Middle frontal gyrus (tissue), 1 donor: ENCODE measurements at regions not wholly inside any gene's neighbourhood (a gene's known extent, or its start where the extent isn't known, plus 50 kb on each side); places are given as distances from the start of the nearest gene placed in this dataset.

Experiments used
- DNase-seq: peaks from one replicate; pipeline ENCODE4 v3.0.0-alpha.2; 2015; ENCODE audit warnings: low spot score; ENCODE audit errors: extremely low spot score

DNA sequence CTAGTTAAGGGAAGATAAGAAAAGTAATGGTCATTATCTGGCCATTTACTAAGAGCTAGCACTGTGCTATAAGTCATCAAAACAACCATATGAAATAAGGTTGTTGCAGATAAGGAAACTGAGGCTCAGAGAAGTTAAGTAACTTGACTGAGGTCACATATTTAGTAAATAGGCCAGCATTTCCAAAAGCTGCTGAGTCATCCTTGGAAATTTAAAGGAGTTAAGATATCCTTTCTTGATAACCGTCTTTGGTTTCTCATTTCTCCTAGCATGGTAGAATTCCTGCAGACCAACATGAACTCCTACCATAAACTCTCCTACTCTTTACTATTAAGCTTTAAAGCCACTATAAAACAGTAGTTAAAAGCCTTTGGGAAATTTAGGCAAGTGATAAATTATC, 85.0 kb upstream of the PDZRN3 start:
- DNase-seq = no peak

DNA sequence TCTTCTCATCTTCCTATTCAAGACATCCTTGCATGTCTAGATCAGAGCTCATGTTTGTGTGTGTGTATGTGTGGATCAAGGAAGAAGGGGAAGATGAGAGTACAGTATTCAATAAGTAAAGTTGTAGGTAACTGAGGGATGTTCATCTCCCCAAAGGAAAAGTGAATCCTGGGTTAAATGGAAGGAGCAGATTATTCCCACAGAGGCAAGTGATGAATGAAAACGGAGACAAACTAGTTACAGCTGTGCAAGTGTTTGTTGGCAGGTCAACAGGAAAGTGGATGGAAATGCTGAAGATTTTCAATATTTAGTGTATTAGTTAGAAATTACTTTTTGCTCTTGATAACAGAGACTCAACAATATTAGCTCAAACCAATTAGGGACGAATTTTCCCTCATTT, 84.2 kb upstream of the PDZRN3 start:
- DNase-seq = no peak

DNA sequence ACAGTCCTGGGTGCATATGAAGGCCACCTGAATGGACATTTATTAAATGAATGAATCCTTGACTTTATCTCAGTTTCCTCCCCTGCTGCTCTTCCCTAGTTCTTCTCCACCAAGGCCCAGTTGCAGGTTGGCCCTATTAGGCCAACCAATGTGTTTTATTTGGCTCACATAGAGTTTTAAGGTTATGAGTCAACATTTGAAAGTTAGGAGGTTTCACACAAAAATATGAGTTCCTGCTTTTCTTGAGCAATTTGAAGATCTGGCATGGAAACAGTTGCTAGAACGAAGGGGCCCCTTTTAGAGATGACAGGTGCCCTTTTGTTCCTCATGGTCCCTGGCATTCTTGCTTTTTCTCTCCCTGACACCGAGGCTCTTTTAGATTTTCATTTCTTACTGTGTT, 83.0 kb upstream of the PDZRN3 start:
- DNase-seq = no peak

DNA sequence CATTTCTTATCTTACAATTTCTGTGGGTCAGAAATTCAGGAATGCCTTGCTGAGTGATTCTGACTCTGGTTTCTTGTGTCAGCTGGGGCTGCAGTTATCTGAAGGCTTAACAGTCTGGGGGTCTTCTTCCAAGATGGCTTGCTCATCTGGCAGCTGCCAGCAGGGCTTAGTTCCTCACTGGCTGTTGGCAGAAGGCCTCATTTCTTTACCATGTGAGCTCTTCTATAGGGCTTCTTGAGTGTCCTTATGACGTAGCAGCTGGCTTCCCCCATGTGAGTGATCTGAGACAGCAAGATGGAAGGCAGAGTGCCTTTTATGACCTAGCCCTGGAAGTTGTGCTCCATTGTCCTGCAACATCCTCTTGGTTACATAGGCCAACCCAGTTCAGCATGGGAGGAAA, 82.0 kb upstream of the PDZRN3 start:
- DNase-seq = no peak

DNA sequence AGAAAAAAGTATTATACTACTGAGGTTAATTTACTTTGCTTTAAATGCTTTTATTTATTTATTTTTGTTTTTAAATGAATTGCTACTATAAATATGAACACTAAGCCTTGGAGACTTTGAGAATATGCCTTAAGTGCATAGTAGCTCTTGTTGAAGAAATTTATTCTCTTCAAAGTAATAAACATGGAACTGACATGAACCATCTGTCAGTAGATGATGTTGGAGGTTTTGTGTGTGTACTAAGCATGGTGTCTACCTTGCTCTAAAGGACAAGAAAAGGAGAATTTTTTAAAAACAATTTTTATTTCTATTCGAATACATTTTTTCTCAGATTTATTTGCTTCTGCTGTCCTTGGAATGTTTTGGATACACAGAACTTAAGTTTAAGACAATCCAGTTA, 81.1 kb upstream of the PDZRN3 start:
- DNase-seq = no peak

DNA sequence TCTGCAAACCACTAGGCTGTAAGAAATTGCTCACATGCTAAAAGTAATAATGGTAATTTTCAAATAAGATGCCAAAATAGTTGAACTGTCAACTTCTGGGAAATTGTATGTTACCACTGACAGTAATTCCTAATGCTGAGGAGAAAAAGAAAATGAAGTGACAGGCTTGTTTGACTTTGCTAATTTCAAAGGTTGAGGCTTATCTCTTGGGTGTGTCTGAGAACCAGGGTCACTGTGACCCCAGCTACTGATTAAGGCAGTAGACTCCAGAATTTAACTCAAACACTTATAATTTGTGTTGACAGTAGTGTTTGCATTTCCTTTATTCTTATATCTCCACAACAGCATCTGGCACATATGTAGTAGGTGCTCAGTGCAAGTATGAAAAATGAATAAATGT, 74.6 kb upstream of the PDZRN3 start:
- DNase-seq = no peak

DNA sequence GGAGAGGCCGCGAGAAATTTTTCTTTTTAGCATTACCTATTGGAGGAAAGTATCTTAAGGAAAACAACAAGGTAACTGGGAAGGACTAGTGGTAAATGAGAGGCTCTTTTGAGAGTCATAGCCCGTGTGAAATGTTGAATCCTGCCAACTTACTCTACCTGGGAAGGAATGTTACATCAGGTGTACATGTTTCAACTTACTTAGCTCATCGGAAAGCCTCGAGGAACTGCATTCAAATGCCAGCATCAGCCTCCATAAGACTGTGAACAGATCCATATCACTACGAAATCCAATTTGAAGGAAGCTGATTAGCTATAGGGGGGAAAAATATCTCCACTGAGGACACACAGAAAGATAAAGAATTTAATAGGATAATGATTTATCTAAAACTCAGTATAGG, 72.3 kb upstream of the PDZRN3 start:
- no peak for DNase-seq

DNA sequence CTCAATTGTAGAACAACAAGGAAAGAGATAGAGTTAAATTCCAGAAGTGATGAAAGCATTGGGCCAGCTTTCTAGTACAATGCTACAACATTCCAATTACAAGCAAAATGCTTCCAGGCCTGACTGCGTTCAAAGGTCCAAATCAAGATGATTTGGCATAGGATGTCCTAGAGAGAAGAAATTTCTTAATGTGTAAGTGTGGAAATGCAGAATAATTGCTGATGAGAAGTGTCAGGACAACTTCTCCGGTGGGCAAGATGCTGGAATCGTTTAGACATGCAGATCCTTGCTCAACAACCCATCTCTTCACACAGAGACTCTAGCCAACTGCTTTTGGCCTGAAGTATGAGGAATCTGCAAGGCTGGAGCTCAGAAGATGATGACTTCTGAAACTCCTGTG, 71.1 kb upstream of the PDZRN3 start:
- DNase-seq = no peak

DNA sequence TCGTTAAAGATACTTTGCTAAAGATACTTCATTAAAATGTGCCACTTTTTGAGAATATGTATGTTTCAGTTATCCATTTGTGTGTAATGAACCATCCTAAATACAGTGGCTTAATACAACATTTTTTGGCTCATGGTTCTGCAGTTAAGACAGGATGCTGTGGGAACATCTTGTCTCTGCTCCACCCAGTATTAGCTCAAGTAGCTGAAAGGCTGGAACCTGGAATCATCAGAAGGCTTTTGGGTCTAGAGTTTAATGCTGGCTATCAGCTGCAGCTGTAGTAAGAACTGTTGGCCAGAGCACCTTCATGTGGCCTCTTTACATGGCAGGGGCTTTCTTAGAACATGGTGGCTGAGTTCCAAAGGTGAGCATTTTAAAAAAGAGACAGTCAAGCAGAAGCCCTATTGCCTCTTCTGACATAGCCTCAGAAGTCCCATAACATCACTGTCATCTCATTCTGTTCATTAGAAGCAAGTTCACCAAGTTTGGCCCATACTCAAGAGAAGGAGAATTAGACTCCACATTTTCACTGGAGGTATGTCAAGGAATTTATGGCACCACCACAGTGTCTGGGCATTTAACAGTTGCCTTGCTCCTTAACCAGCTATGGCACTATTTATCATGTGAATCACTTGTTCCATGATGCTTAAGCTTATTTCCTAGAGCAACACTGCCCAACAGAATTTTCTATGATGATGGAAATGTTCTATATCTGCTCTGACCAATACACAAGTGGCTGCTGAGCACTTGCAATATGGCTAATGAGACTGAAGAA, 70.4 kb upstream of the PDZRN3 start:
- DNase-seq = no peak

DNA sequence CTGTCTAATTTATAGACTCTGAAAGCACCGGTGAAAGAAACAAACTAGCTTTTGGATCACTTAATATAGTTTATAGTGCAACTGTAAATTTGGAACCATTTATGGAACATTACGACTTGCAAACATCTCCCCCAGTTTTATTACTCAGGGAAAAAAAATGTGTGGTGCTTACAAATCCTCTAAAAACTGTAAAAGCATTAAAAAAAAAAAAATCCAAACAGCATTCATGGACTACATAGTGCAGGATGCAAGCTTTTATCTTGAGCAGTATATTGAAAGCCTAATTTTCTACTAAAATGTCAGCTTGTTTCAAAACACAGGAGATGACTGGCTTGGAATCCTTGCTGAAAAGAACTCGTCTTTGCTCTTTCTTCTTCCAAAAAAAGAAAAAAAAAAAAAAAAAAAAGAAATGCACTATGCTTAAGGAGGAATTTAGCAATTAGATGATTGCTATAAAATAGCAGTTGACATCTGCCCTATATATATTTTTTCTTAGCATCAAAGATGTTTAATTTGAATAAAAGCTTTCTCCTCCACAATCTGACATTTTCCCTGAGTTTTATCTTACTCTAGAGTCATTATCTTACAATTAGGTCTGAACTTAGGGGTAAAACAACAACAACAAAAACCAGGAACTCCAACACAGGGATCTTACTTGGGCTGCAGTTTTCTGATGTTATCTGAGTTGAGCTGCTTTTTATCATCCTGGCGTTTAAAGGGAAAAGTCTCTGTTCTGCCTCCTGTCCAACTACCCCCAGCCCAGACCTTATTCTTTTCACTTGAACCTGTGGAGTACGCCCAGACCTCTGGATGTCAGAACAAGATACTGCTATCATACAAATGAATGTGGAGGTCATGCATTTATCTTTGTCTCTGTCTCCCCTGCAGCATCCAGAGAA, 62.6 kb upstream of the PDZRN3 start:
- DNase-seq = no peak

DNA sequence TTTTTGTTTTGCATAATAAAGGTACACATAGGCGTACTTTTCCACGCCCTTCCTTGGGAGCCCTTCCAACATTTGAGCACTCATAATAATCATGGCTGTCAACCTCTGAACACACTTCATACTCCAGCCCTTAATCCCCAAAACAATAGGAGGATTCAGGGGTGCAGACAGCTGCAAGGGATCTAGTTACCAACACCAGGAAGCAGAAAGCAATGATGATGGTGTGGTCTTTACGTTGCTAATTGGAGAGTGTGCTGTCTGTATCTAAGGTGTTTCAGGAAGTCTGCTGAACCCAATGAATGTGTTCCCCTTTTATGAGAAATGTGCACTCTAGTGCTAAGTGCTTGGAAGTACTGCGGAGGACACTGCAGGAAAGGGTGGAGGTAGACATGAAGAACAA, 60.3 kb upstream of the PDZRN3 start:
- DNase-seq = no peak

DNA sequence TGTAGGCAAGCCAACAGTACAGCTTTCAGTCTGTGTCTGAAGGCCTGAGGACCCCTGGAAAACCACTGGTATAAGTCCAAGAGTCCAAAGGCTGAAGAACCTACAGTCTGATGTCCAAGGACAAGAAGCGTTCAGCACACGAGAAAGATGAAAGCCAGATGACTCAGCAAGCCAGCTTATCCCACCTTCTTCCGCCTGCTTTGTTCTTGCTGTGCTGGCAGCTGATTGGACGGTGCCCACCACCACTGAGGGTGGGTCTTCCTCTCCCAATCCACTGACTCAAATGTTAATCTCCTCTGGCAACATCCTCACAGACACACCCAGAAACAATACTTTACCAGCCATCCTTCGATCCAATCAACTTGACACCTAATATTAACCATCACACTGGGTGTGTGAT, 59.0 kb upstream of the PDZRN3 start:
- no peak for DNase-seq

DNA sequence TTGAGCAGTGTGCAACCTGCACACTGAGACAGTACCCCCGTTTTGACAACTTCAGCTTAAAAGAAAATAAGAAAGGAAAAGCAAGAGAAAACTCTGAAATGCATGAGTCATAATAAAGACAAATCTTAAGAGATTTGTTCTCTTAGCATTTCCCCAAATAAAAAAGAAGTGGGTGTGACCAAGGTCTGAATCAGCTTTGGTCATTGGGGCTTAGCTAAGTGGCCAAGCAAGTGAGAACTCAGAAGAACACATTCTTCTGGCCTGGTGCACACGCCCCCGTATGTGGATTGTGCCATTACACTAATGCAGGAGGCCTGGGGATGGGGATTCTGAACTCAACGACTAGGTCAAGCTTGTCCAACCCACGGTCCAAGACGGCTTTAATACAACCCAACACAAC, 56.9 kb upstream of the PDZRN3 start:
- no peak for DNase-seq

DNA sequence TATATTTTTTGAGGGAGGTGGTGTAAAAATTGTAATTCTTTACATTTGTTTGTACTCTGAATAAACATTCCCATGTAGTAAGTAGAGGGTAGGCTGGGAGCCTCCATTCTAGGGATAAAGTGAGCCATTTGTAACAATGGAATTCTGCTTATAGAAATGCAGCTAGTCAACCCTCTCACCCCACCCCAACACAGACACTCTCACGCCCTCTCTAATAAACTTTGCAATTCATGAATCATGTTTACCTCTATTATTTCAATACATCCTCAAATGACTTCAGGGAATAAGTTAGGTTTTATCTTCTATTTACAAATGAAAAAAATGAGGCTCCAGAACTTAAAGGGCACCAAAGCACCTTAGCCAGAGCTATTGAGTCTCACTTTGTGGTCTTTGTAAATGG, 56.5 kb upstream of the PDZRN3 start:
- DNase-seq = no peak

DNA sequence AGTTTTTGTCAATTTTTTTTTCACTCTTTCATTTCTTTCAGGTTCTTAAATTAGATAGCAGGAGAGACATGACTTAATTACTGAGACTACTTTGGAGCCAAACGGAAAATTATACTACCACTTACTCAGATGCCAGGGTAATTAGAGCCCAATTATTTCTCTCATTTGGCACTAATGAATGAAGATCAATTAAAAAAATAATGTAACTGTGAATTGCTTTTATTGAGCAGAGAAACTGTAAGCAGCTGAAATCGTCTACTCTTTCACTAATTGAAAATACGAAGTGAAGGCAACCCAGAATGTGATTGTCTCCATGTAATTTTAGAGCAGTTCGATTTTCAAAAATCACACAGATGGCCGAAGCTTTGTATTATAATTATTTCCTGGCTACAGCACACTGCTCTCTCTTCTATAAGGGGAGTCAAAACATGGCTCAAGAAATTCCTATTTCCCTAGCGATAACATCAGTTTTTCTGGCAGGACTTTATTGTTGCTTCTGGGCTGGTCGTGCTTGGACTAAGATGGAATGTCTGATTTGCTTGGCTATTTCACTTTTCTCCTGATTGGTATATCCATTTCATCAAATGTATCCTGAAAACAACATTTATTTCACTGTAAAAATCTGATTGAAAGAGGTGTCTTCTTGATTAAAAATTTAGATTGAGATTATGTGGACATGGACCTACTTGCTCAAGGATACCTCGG, 55.8 kb upstream of the PDZRN3 start:
- no peak for DNase-seq

DNA sequence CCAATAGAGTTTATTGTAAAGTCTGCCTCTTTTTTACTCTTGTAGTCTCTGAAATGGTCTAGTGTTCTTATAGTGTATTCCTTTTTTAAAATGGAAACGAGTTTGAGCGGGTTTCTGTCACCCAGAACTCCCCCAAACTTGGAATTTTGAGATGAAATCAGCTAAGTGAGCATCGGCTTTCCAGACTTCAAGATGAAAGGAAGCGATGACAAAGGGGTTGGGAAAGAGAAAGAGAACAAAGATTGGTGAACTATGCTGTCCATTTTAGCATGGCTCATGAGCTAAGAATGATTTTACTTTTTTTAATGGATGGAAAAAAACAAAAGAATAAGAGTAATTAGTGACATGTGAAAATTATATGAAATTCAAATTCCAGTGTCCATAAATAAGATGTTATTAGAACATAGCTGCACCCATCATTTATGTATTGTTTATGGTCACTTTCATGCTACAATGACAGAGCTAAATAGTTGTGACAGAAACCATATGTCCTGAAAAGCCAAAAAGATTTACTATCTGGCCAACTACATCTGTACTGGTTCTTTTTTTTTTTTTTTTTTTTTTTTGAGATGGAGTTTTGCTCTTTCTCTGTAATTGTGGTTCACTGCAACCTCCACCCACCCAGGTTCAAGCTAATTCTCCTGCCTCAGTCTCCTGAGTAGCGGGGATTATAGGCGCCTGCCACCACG, 52.7 kb upstream of the PDZRN3 start:
- DNase-seq = no peak
